Testis (tissue), 2 donors: ENCODE measurements at regions not wholly inside any gene's neighbourhood (a gene's known extent, or its start where the extent isn't known, plus 50 kb on each side); places are given as distances from the start of the nearest gene placed in this dataset.

Source experiments
- CTCF ChIP-seq, 3 experiments: fragments of 450-650 bp in 2 of 3; fragments of 200-600 bp in 1 of 3; sonication (generic) in 1 of 3; IDR thresholded peaks; one replicate each; pipeline ENCODE4 v1.5.1; 2016 to 2019; ENCODE audit warnings: antibody characterized with exemption in 3 of 3, mild to moderate bottlenecking in 2 of 3, moderate library complexity in 1 of 3
- POLR2A ChIP-seq: fragments of 450-650 bp; IDR thresholded peaks from one replicate; pipeline ENCODE4 v1.6.1; 2017; ENCODE audit warnings: antibody characterized with exemption, mild to moderate bottlenecking, moderate library complexity

GRCh38 chr2:138201286-138201685 lies 237.0 kb downstream of the HNMT start:
- TF ChIP-seq CTCF (IDR thresholded peaks at IDR 0.05) (no peak), POLR2A (no peak)
